GM19043 (cell line): ENCODE measurements at regions not wholly inside any gene's neighbourhood (a gene's known extent, or its start where the extent isn't known, plus 50 kb on each side); places are given as distances from the start of the nearest gene placed in this dataset.
A peak's percentile ranks its signal among the peaks of the same experiment; 100 is the strongest.
"Not testable (repeated sequence)": the region's sequence is repeated elsewhere in the genome, so short reads cannot be mapped to it uniquely, and the experiment has no call there.

Experiments
- ATAC-seq: cut with Tn5 transposase; IDR thresholded peaks from one replicate; pipeline ENCODE4 v1.9.1; 2021; ENCODE audit warnings: low read depth; ENCODE audit not compliant: unreplicated experiment

GRCh38 chrX:22748093-22748999 is 251.4 kb upstream of the DDX53 start:
- ATAC-seq, result peak; percentile 87

DNA sequence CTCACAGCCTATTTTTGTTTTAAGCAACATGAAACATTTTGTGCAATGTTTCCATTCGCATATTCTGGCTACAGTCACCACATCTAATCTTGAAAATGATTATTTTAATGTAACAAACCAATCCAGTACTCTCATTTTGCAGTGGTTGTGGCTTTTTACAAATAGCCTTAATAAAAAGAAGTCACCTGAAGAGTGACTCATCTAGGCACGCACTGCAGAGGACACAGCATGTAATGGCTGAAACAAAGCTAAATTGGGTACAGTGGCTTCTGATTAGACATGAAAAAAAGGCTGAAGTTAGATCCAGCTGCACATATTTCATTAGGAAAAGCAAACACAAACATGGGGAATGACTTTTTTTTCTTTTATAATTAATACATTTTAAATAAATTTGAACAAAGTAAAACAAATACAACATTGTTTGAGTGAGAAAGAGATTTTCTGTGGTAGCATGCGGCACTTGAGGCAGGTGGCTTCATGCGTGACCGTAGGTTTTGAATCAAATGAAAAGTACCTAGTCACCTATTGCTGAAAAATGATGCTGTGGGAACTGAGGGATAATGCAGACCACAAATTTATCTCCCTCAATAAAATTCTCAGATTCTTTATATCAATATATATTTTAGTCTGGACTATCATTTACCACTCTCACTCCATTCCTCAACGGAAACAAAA is 240.8 kb upstream of the DDX53 start:
- ATAC-seq, result peak; percentile 86

GRCh38 chrX:22760513-22761057 is 239.2 kb upstream of the DDX53 start:
- ATAC-seq, result no peak

GRCh38 chrX:22788221-22788620 is 211.5 kb upstream of the DDX53 start:
- ATAC-seq, result no peak

- no peak for ATAC-seq
Observed at GRCh38 chrX:22795671-22796070, 204.1 kb upstream of the DDX53 start.

DNA sequence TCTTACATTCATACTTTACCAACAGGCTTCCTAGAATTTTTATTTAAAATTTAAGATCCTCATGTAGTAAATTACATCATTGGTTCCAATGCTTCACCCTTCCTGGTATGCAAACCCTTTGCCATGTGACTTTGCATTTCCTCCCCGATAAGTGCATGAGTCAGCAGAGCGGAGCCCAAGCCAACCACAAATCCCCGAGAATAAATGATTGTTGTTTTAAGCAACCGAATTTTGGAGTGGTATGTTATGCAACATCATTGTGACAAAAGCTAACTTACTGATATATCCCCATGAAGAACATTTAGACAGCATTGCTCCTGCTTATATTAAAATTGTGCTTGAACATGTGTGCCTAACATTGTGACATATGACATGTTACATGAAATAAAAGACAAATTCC is 199.4 kb upstream of the DDX53 start:
- ATAC-seq, result no peak

- ATAC-seq, result no peak
Observed at GRCh38 chrX:22800806-22801205, 199.0 kb upstream of the DDX53 start.

DNA sequence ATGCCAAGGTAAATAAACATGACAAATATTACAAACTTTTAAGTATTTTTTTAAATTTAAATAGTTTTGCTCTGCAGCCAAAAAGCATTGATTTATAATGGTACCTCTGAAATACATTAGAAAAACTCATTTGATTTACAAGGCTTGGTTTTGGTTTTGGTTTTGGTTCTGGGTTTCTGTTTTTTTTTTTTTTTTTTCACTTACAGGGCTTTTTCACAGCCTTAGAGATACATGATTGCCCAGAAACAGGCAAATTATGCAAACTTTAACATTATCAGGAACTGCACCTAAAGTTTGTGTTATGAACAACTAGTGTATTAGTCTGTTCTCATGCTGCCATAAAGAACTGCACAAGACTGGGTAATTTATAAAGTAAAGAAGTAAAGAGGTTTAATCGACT is 196.4 kb upstream of the DDX53 start:
- peak; percentile 42 for ATAC-seq

- ATAC-seq, result no peak
Observed at GRCh38 chrX:22810876-22811275, 188.9 kb upstream of the DDX53 start.

DNA sequence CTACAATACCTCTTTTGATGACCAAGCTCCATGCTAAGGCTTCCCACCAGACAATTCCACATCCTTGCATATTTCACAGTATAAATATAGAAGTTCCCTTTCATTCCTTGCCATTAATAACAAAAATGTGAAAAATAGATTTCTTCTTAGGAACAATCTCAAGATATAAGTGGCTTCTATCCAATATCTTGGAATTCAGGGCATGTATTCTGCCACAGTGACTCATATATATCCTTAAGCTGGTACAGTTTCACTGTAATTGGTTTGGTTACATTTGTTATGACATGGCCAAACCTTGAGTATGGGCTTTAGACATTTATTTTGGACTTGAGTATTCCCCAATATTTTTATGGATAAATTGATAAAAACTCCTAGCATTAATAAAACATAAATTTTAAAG is 181.7 kb upstream of the DDX53 start:
- ATAC-seq, result no peak

DNA sequence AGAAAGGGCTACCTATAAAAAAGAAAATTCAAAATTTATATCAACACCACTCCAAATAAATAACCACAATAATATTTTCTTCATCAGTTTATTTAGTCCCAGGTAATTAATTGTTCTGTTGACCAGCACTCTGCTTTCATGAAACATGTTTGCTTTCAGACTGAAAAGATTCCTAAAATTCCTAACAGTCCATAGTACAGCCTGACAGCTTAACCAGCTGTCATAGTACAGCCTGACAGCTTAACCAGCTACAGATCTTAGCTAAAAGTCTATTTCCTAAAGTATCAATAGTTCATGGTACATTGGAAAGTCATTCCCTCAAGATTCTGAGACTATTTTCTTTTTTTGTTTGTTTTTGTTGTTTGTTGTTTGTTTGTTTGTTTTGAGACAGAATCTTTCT is 144.1 kb upstream of the DDX53 start:
- ATAC-seq, result no peak

- ATAC-seq, result no peak
Observed at GRCh38 chrX:22859642-22860041, 140.1 kb upstream of the DDX53 start.

DNA sequence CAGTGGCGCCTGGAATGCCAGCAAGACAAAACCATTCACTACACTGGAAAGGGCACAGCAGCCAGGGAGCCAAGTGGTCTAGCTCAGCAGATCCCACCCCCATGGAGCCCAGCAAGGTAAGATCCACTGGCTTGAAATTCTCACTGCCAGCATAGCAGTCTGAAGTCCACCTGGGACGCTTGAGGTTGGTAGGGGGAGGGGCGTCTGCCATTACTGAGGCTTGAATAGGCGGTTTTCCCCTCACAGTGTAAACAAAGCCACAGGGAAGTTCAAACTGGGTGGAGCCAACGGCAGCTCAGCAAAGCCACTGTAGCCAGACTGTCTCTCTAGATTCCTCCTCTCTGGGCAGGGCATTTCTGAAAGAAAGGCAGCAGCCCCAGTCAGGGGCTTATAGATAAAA is 133.0 kb upstream of the DDX53 start:
- not testable (repeated sequence) for ATAC-seq

DNA sequence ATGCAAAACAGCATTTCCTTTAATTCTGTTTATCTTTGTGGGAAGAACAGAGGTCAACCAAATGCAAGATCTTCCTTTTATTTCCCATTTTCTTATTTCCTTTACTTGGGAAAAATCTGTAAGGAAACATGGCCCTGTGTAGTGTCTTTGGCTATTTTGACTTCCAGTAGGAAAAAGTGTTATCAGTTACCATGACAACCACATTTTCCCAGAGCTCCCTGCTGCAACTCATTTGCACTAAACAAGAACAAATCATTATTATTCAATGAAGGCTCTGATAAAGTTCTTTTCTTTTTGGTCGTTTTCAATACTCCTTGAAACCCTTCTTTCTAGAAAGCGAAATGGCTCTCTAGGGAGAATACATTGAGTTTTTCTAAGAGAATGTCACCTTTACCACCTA is 117.2 kb upstream of the DDX53 start:
- ATAC-seq, result no peak

DNA sequence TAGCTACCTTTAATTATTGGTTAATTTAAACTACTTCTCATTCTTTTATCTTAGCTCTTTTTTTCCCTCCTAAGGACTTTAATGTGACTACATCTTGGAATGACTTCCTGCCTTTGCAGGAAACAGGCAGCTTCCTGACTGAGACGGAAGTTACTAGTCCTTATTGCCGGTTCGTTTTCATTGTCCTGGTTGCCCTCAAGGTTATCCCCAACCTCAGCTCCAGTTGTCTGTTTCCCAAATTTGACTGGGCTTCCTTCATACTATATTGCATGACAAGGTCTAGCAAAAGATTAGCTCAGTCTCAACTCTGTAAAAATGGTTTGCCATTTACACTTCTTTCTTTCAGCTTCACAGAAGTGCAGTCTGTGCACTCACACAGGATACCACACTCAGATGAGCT is 109.9 kb upstream of the DDX53 start:
- ATAC-seq, result no peak

GRCh38 chrX:22912616-22913015 is 87.1 kb upstream of the DDX53 start:
- no peak for ATAC-seq

GRCh38 chrX:22922961-22923360 is 76.8 kb upstream of the DDX53 start:
- no peak for ATAC-seq

- no peak for ATAC-seq
Observed at GRCh38 chrX:22934640-22935039, 65.1 kb upstream of the DDX53 start.

DNA sequence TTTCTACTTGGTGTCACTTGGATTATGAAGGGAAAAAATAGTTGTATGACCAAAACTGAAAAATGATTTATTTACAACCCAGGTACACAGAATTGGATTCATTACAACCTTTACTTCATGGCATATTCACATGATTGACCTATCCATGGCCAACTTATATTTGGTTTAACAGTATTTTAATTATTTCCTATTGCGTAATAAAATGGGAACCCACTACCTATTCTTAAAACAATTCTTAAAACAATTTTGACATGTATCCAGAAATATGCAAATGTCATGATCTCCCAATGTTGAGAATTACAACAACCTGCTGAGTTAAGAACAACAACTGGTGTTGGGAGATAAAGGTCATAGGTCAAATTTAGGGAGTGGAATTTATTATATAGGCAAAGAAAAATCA is 54.8 kb upstream of the DDX53 start:
- no peak for ATAC-seq
